ENCODE measurements at regions not wholly inside any gene's neighbourhood (a gene's known extent, or its start where the extent isn't known, plus 50 kb on each side); places are given as distances from the start of the nearest gene placed in this dataset.

- TF ChIP-seq CTCF (IDR thresholded peaks at IDR 0.05) = no peak
- TF ChIP-seq POLR2A (IDR thresholded peaks at IDR 0.05) = no peak
These were observed 174.0 kb upstream of the SNX2 start for GRCh38 chr5:122600924-122601323.
